Hepatocyte (in vitro differentiated cells): ENCODE measurements at regions not wholly inside any gene's neighbourhood (a gene's known extent, or its start where the extent isn't known, plus 50 kb on each side); places are given as distances from the start of the nearest gene placed in this dataset.
A peak's percentile ranks its signal among the peaks of the same experiment; 100 is the strongest.

Experiments used
- DNase-seq: peaks from one replicate; pipeline ENCODE4 v3.0.0-alpha.2; 2016; ENCODE audit warnings: low spot score
- H2AFZ ChIP-seq: fragments of 200-600 bp; sonication (generic); 2 replicates; pipeline ENCODE4 v1.6.0; 2016; ENCODE audit warnings: antibody characterized with exemption, mild to moderate bottlenecking
- H3K27ac ChIP-seq: fragments of 200-600 bp; sonication (generic); 2 replicates; pipeline ENCODE4 v1.5.1; 2016; ENCODE audit warnings: mild to moderate bottlenecking
- H3K27me3 ChIP-seq: fragments of 200-600 bp; sonication (generic); 2 replicates; pipeline ENCODE4 v1.6.1; 2016
- H3K36me3 ChIP-seq: fragments of 200-600 bp; sonication (generic); replicated peaks from 2 replicates; pipeline ENCODE4 v1.5.1; 2016; ENCODE audit warnings: low read depth; ENCODE audit not compliant: insufficient read depth
- H3K4me1 ChIP-seq: fragments of 200-600 bp; sonication (generic); 2 replicates; pipeline ENCODE4 v1.5.1; 2016; ENCODE audit warnings: mild to moderate bottlenecking, moderate library complexity; ENCODE audit not compliant: insufficient read depth
- H3K4me2 ChIP-seq: fragments of 200-600 bp; sonication (generic); 2 replicates; pipeline ENCODE4 v1.6.0; 2016
- H3K4me3 ChIP-seq: fragments of 200-600 bp; sonication (generic); 2 replicates; pipeline ENCODE4 v1.5.1; 2016; ENCODE audit warnings: mild to moderate bottlenecking
- H3K79me2 ChIP-seq: fragments of 200-600 bp; sonication (generic); 2 replicates; pipeline ENCODE4 v1.6.0; 2017; ENCODE audit warnings: mild to moderate bottlenecking
- H3K9me2 ChIP-seq: fragments of 200-600 bp; sonication (generic); replicated peaks from 2 replicates; pipeline ENCODE4 v1.6.0; 2017; ENCODE audit warnings: mild to moderate bottlenecking; ENCODE audit not compliant: insufficient read depth
- H3K9me3 ChIP-seq: fragments of 200-600 bp; sonication (generic); 2 replicates; pipeline ENCODE4 v1.5.1; 2016; ENCODE audit warnings: low read depth, mild to moderate bottlenecking
- H4K20me1 ChIP-seq: fragments of 200-600 bp; sonication (generic); 2 replicates; pipeline ENCODE4 v1.6.0; 2016; ENCODE audit warnings: mild to moderate bottlenecking; ENCODE audit not compliant: insufficient read depth, poor library complexity, severe bottlenecking
- CTCF ChIP-seq: fragments of 200-600 bp; sonication (generic); IDR thresholded peaks from 2 replicates; pipeline ENCODE4 v1.5.1; 2016; ENCODE audit warnings: antibody characterized with exemption, mild to moderate bottlenecking; ENCODE audit not compliant: poor library complexity
- EZH2 ChIP-seq: fragments of 200-600 bp; sonication (generic); IDR thresholded peaks from 2 replicates; pipeline ENCODE4 v1.6.1; 2016; ENCODE audit warnings: antibody characterized with exemption, mild to moderate bottlenecking, borderline replicate concordance
- EZH2phosphoT487 ChIP-seq: fragments of 200-600 bp; sonication (generic); IDR thresholded peaks from one replicate; pipeline ENCODE4 v1.6.1; 2018; ENCODE audit warnings: antibody characterized with exemption, mild to moderate bottlenecking, low read depth, moderate library complexity; ENCODE audit not compliant: unreplicated experiment, severe bottlenecking
- WGBS: methylation state at CpG from one replicate; pipeline ENCODE4 v1.1.6; 2016; ENCODE audit warnings: low lambda C conversion rate; ENCODE audit errors: missing lambda C conversion rate; 5-methylcytosine and 5-hydroxymethylcytosine counted together

DNA sequence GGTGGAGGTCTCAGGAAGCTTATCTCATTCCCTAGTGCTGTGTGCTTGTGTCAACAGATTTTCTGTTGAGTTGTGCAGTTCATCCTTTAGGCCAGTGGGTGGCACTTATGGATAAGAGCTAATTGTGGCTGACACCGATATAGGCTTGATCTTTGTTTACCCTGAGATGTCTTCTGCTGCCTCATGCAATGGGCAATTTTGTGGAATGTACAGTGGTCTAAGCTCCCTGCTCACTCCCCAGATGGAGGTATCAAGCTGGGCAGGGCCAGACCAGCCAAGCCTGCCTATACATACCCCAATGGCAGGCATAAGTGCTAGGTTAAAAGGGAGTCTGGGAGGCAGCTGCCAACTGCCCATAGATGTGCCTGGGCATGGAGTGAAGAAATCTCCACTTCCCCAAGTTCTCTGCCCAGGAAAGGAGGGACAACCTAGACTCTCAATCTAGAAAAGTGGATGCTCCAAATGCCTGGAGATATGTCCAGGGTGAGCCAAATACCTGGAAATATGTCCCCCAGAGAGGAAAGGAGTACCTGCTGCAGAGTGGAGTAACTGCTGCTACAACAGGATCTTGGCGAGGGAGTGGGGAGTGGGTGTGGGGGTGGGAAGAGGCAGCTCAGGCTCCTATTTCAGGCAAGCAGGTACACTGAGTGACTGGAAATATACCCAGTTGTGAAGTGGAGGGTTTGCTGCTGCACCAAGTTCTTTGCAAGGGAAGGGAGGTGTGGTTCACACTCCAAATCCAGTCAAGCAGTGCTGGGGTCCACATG lies 53.2 kb upstream of the ARG1 start:
- no peaks in the 10 kb centered on the region for H3K36me3 ChIP-seq
- no peaks in the 10 kb centered on the region for H3K9me3 ChIP-seq
- H2AFZ ChIP-seq: no peak overlapping the region
- 51% methylated on average over 2 of the region's 2 CpGs for WGBS
- H3K4me3 ChIP-seq: no peak overlapping the region
- no peak overlapping the region for H3K27ac ChIP-seq
- peak; percentile 61 for DNase-seq
- no peaks in the 10 kb centered on the region for H4K20me1 ChIP-seq
- no peaks in the 10 kb centered on the region for H3K4me1 ChIP-seq
- H3K79me2 ChIP-seq: no peaks in the 10 kb centered on the region
- no peaks in the 10 kb centered on the region for H3K27me3 ChIP-seq
- TF ChIP-seq EZH2phosphoT487 (no peak), EZH2 (no peak), CTCF (peak; percentile 37)
- no peaks in the 10 kb centered on the region for H3K9me2 ChIP-seq
- H3K4me2 ChIP-seq: no peak overlapping the region
